Keratinocyte (primary cell): ENCODE measurements at regions not wholly inside any gene's neighbourhood (a gene's known extent, or its start where the extent isn't known, plus 50 kb on each side); places are given as distances from the start of the nearest gene placed in this dataset.

Experiments
- DNase-seq: peaks from one replicate; pipeline ENCODE4 v3.0.0-alpha.2; 2011; ENCODE audit warnings: low read depth, missing footprints, low spot score
- FAIRE-seq: peaks from 2 replicates; lab custom pipeline; 2011; peaks lifted over from hg19 to GRCh38; lab: Jason Lieb, UNC
- H2AFZ ChIP-seq: 2 replicates; pipeline ENCODE4 v1.6.0; 2012; ENCODE audit warnings: low read length, control low read depth, inconsistent platforms; ENCODE audit not compliant: control insufficient read depth
- H3K27ac ChIP-seq: 2 replicates; pipeline ENCODE4 v1.5.1; 2011; ENCODE audit warnings: low read length; ENCODE audit not compliant: control insufficient read depth, insufficient read depth
- H3K27me3 ChIP-seq: 3 replicates; pipeline ENCODE4 v1.6.0; 2011; ENCODE audit warnings: low read length; ENCODE audit not compliant: control insufficient read depth, insufficient read depth; ENCODE audit errors: extremely low read depth
- H3K36me3 ChIP-seq, 2 experiments: 2 replicates in 1 of 2; 3 replicates in 1 of 2; pipeline ENCODE4 v1.5.1; 2011; ENCODE audit warnings: low read length in 2 of 2, mild to moderate bottlenecking in 1 of 2; ENCODE audit not compliant: control insufficient read depth in 2 of 2, insufficient read depth in 2 of 2; ENCODE audit errors: extremely low read depth in 1 of 2
- H3K4me1 ChIP-seq: 3 replicates; pipeline ENCODE4 v1.5.1; 2011; ENCODE audit warnings: low read length; ENCODE audit not compliant: control insufficient read depth, insufficient read depth; ENCODE audit errors: extremely low read depth
- H3K4me2 ChIP-seq: 3 replicates; pipeline ENCODE4 v1.6.0; 2011; ENCODE audit warnings: low read depth, low read length; ENCODE audit not compliant: control insufficient read depth, insufficient read depth; ENCODE audit errors: extremely low read depth
- H3K4me3 ChIP-seq, 3 experiments: fragments of 200-600 bp in 1 of 3; sonication (generic) in 1 of 3; 2 replicates in 2 of 3; 3 replicates in 1 of 3; pipeline ENCODE4 v1.5.1; 2011 to 2016; ENCODE audit warnings: low read length in 3 of 3, mild to moderate bottlenecking in 3 of 3, control low read depth in 2 of 3, inconsistent platforms in 1 of 3, low read depth in 1 of 3, mixed read lengths in 1 of 3, mixed run types in 1 of 3, moderate library complexity in 1 of 3; ENCODE audit not compliant: control insufficient read depth in 2 of 3, insufficient read depth in 2 of 3; ENCODE audit errors: extremely low read depth in 1 of 3
- H3K79me2 ChIP-seq: 2 replicates; pipeline ENCODE4 v1.6.0; 2012; ENCODE audit warnings: low read length; ENCODE audit not compliant: control insufficient read depth, insufficient read depth
- H3K9ac ChIP-seq: 3 replicates; pipeline ENCODE4 v1.6.0; 2011; ENCODE audit warnings: low read length; ENCODE audit not compliant: control insufficient read depth, insufficient read depth; ENCODE audit errors: extremely low read depth
- H3K9me1 ChIP-seq: 3 replicates; pipeline ENCODE4 v1.6.0; 2011; ENCODE audit warnings: low read length; ENCODE audit not compliant: control insufficient read depth, insufficient read depth; ENCODE audit errors: extremely low read depth
- H3K9me3 ChIP-seq: 2 replicates; pipeline ENCODE4 v1.5.1; 2012; ENCODE audit warnings: low read depth, low read length; ENCODE audit not compliant: control insufficient read depth
- H4K20me1 ChIP-seq: 3 replicates; pipeline ENCODE4 v1.6.0; 2011; ENCODE audit warnings: low read length; ENCODE audit not compliant: control insufficient read depth, insufficient read depth; ENCODE audit errors: extremely low read depth
- CTCF ChIP-seq, 3 experiments: IDR thresholded peaks in 1 of 3; conservative IDR thresholded peaks in 1 of 3; optimal IDR thresholded peaks in 1 of 3; 2 replicates in 2 of 3; 3 replicates in 1 of 3; pipeline versions ENCODE3 to v1.5.1; 2011; ENCODE audit warnings: low read length in 3 of 3, mild to moderate bottlenecking in 3 of 3, moderate library complexity in 2 of 3, control low read depth in 1 of 3, inconsistent platforms in 1 of 3; ENCODE audit not compliant: insufficient read depth in 2 of 3; ENCODE audit errors: extremely low read depth in 1 of 3
- EZH2 ChIP-seq: IDR thresholded peaks from one replicate; pipeline ENCODE4 v1.6.1; 2012; ENCODE audit warnings: inconsistent platforms, mild to moderate bottlenecking, low read length, moderate library complexity
- dilution Hi-C: fragments of 300-500 bp; cut with MboI; formaldehyde crosslinking; loops from one replicate; pipeline ENCODE4 v1.7.0; 2020; ENCODE audit warnings: low sequenced_read_pairs; ENCODE audit not compliant: extremely low pct_ligation_motif_present

- Histone ChIP-seq H3K9ac (no peak overlapping the region), H3K4me1 (no peaks in the 10 kb centered on the region), H2AFZ (no peak overlapping the region), H3K36me3 (no peaks in the 10 kb centered on the region), H3K4me3 (no peak overlapping the region), H3K27me3 (no peaks in the 10 kb centered on the region), H3K9me1 (no peaks in the 10 kb centered on the region), H3K9me3 (no peaks in the 10 kb centered on the region), H3K4me2 (no peak overlapping the region), H4K20me1 (no peaks in the 10 kb centered on the region), H3K27ac (no peak overlapping the region), H3K79me2 (no peaks in the 10 kb centered on the region)
- FAIRE-seq (no peak), DNase-seq (no peak)
- dilution Hi-C loops: no loop called here
- no peak for TF ChIP-seq EZH2
- no peak for TF ChIP-seq CTCF (optimal IDR thresholded peaks at IDR 0.05 in 1 of 3, IDR thresholded peaks at IDR 0.05 in 1 of 3, conservative IDR thresholded peaks at IDR 0.05 in 1 of 3; ENCODE audit: extremely low read depth in 1 of 3, insufficient read depth in 2 of 3, low read length in 3 of 3)
These were observed 325.4 kb downstream of the SMAD2 start for GRCh38 chr18:47605093-47605492.

- dilution Hi-C loops: no loop called here
These were observed 326.4 kb downstream of the SMAD2 start for GRCh38 chr18:47604021-47604420.

More at GRCh38 chr18:47604021-47604420, 326.4 kb downstream of the SMAD2 start:
- no peaks in the 10 kb centered on the region for H3K79me2 ChIP-seq
- no peak overlapping the region for H3K4me3 ChIP-seq
- no peaks in the 10 kb centered on the region for H3K4me1 ChIP-seq
- H3K36me3 ChIP-seq: no peaks in the 10 kb centered on the region
- no peak overlapping the region for H3K4me2 ChIP-seq
- TF ChIP-seq EZH2: no peak
- TF ChIP-seq CTCF (optimal IDR thresholded peaks at IDR 0.05 in 1 of 3, IDR thresholded peaks at IDR 0.05 in 1 of 3, conservative IDR thresholded peaks at IDR 0.05 in 1 of 3; ENCODE audit: extremely low read depth in 1 of 3, insufficient read depth in 2 of 3, low read length in 3 of 3): no peak
- no peaks in the 10 kb centered on the region for H3K27me3 ChIP-seq
- H4K20me1 ChIP-seq: no peaks in the 10 kb centered on the region
- FAIRE-seq (no peak), DNase-seq (no peak)
- H3K9me3 ChIP-seq: no peaks in the 10 kb centered on the region
- no peak overlapping the region for H3K27ac ChIP-seq
- H2AFZ ChIP-seq: no peak overlapping the region
- H3K9me1 ChIP-seq: no peaks in the 10 kb centered on the region
- no peak overlapping the region for H3K9ac ChIP-seq
